ENCODE measurements at regions not wholly inside any gene's neighbourhood (a gene's known extent, or its start where the extent isn't known, plus 50 kb on each side); places are given as distances from the start of the nearest gene placed in this dataset.

DNA sequence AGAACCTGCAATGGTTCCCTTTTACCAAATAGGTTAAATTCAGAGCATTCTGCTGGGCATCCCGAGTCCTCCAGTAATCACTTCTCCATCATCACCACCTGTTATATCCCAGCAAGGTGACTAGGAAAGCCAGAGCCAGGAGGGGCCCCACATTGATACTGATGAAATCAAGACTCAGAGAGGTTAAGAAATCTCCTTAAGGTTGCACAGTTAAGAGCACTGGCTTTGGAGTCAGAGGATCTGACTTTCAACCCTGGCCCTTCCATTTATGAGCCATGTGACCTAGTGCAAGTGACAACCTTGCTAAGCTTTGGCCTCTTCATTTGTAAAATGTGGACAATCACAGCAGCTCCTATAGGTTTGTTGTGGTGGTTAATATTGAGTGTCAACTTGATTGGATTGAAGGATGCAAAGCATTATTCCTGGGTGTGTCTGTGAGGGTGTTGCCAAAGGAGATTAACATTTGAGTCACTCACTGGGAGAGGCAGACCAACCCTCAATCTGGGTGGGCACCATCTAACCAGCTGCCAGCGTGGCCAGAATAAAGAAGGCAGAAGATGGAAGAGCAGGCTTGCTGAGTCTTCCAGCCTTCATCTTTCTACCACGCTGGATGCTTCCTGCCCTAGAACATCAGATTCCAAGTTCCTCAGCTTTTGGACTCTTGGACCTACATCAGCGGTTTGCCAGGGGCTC is 194.2 kb upstream of the ASIC2 start:
- Histone ChIP-seq H3K4me2 (ENCODE audit: control insufficient read depth, insufficient read depth) (no peak overlapping the region), H3K27ac (ENCODE audit: control insufficient read depth, insufficient read depth) (no peak overlapping the region), H3K4me1 (ENCODE audit: control insufficient read depth, insufficient read depth, low read length) (no peaks in the 10 kb centered on the region), H3K36me3 (ENCODE audit: control insufficient read depth in 2 of 2, insufficient read depth in 2 of 2, low read length in 1 of 2) (no peaks in the 10 kb centered on the region), H4K20me1 (ENCODE audit: control insufficient read depth, insufficient read depth) (no peaks in the 10 kb centered on the region), H3K27me3 (replicated peaks in 1 of 2; ENCODE audit: control insufficient read depth in 2 of 2, insufficient read depth in 2 of 2, low read length in 1 of 2) (no peaks in the 10 kb centered on the region), H3K9ac (ENCODE audit: control insufficient read depth, insufficient read depth, low read length) (no peak overlapping the region), H2AFZ (ENCODE audit: control insufficient read depth, low read depth, low read length) (no peak overlapping the region), H3K4me3 (no peak overlapping the region), H3K9me3 (replicated peaks; ENCODE audit: control insufficient read depth, insufficient read depth, low read length) (no peaks in the 10 kb centered on the region), H3K79me2 (ENCODE audit: control insufficient read depth, insufficient read depth, low read length) (no peaks in the 10 kb centered on the region)
- FAIRE-seq (no peak), ATAC-seq (no peak), DNase-seq (ENCODE audit: low read depth, low spot score) (no peak)
- in situ Hi-C loops (cut with MboI) = no loop called here
- POLR2A ChIA-PET = no interaction called here
- CTCF ChIA-PET = interaction anchor here (1.1 to 1.3 kb wide), 2 partner anchors 9 to 34 kb away, joined by 3 to 4 read pairs; no protein-coding TSS in a partner anchor
- SMC1A ChIA-PET (ENCODE audit: uncharacterized antibody, unreplicated experiment) = no interaction called here
- no TSS peak for BruUV-seq (replicated peaks)
- RAD21 ChIA-PET (ENCODE audit: unreplicated experiment) = no interaction called here
- intact Hi-C loops (cut with micrococcal nuclease; ENCODE audit: unreplicated experiment) = no loop called here
- 0% methylated on average over 4 of the region's 4 CpGs for WGBS (ENCODE audit: insufficient coverage, insufficient replicate concordance, low lambda C conversion rate, missing lambda C conversion rate)
- TF ChIP-seq FOS (IDR thresholded peaks at IDR 0.05; ENCODE audit: borderline replicate concordance, extremely low read depth, insufficient read length) (no peak), EGR1 (IDR thresholded peaks at IDR 0.05; ENCODE audit: borderline replicate concordance in 1 of 2, low read depth in 2 of 2, low read length in 2 of 2) (no peak), SPI1 (IDR thresholded peaks at IDR 0.05; ENCODE audit: borderline replicate concordance, insufficient read depth, low read depth, low read length) (no peak), SMAD1 (IDR thresholded peaks at IDR 0.05; ENCODE audit: low read depth, partially characterized antibody) (no peak), HDAC6 (IDR thresholded peaks at IDR 0.05; ENCODE audit: unreplicated experiment) (no peak), CHD4 (IDR thresholded peaks at IDR 0.05) (no peak), MTA2 (IDR thresholded peaks at IDR 0.05; ENCODE audit: low read depth) (no peak), RAD21 (IDR thresholded peaks at IDR 0.05; ENCODE audit: insufficient read depth, low read depth, low read length) (no peak), CHD2 (IDR thresholded peaks at IDR 0.05; ENCODE audit: borderline replicate concordance, low read depth, low read length) (no peak), ZBED1 (IDR thresholded peaks at IDR 0.05; ENCODE audit: borderline replicate concordance) (no peak), RBBP5 (conservative IDR thresholded peaks at IDR 0.05) (no peak)
- TF ChIP-seq, protein P1, sequence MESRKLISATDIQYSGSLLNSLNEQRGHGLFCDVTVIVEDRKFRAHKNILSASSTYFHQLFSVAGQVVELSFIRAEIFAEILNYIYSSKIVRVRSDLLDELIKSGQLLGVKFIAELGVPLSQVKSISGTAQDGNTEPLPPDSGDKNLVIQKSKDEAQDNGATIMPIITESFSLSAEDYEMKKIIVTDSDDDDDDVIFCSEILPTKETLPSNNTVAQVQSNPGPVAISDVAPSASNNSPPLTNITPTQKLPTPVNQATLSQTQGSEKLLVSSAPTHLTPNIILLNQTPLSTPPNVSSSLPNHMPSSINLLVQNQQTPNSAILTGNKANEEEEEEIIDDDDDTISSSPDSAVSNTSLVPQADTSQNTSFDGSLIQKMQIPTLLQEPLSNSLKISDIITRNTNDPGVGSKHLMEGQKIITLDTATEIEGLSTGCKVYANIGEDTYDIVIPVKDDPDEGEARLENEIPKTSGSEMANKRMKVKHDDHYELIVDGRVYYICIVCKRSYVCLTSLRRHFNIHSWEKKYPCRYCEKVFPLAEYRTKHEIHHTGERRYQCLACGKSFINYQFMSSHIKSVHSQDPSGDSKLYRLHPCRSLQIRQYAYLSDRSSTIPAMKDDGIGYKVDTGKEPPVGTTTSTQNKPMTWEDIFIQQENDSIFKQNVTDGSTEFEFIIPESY (IDR thresholded peaks at IDR 0.05) = no peak
- TF ChIP-seq, protein P2, sequence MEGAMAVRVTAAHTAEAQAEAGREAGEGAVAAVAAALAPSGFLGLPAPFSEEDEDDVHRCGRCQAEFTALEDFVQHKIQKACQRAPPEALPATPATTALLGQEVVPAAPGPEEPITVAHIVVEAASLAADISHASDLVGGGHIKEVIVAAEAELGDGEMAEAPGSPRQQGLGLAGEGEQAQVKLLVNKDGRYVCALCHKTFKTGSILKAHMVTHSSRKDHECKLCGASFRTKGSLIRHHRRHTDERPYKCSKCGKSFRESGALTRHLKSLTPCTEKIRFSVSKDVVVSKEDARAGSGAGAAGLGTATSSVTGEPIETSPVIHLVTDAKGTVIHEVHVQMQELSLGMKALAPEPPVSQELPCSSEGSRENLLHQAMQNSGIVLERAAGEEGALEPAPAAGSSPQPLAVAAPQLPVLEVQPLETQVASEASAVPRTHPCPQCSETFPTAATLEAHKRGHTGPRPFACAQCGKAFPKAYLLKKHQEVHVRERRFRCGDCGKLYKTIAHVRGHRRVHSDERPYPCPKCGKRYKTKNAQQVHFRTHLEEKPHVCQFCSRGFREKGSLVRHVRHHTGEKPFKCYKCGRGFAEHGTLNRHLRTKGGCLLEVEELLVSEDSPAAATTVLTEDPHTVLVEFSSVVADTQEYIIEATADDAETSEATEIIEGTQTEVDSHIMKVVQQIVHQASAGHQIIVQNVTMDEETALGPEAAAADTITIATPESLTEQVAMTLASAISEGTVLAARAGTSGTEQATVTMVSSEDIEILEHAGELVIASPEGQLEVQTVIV (IDR thresholded peaks at IDR 0.05; ENCODE audit: borderline replicate concordance, partially characterized antibody) = no peak
- TF ChIP-seq, protein P3, sequence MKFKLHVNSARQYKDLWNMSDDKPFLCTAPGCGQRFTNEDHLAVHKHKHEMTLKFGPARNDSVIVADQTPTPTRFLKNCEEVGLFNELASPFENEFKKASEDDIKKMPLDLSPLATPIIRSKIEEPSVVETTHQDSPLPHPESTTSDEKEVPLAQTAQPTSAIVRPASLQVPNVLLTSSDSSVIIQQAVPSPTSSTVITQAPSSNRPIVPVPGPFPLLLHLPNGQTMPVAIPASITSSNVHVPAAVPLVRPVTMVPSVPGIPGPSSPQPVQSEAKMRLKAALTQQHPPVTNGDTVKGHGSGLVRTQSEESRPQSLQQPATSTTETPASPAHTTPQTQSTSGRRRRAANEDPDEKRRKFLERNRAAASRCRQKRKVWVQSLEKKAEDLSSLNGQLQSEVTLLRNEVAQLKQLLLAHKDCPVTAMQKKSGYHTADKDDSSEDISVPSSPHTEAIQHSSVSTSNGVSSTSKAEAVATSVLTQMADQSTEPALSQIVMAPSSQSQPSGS (IDR thresholded peaks at IDR 0.05; ENCODE audit: low read length) = no peak

Data from GM12878 (cell line).